GM18511 (cell line): ENCODE measurements at regions not wholly inside any gene's neighbourhood (a gene's known extent, or its start where the extent isn't known, plus 50 kb on each side); places are given as distances from the start of the nearest gene placed in this dataset.

ENCODE experiments used
- ATAC-seq: cut with Tn5 transposase; IDR thresholded peaks from one replicate; pipeline ENCODE4 v1.9.1; 2021; ENCODE audit warnings: mild to moderate bottlenecking, moderate library complexity; ENCODE audit not compliant: unreplicated experiment

DNA sequence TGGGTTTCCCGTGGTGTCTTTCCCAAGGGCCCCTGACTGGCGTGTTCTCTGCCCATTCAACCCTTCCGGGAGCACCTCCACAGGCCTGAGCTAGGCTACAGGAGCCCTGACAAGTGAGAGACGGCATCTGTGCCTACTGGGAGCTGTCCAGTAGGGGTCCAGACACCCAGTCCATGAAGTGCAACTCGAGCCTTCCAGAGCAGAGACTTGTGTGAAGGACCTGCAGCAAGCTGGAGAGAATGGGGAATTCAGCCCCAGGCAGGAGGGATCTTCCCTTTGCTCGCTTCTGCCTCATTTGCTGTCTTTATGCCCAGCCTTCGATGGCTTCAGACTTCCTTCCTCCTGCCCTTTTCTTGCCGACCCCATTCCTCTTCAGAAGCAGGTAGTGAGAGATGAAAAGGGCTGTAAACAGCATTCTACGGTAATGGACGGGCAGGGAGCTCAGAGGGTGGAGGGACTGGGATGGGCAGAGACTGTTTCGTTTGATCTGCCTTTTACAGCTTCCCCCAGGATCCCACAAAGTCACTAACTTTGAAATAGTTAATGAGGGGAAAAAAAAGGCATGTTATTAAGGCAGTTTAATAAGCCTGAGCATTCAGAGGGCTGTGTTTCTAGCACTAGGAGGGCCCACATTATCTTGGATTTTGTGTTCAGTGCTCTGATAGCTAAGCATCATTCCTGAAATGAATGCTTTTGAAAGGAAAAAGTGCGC is 327.6 kb downstream of the FGF9 start:
- ATAC-seq = no peak

DNA sequence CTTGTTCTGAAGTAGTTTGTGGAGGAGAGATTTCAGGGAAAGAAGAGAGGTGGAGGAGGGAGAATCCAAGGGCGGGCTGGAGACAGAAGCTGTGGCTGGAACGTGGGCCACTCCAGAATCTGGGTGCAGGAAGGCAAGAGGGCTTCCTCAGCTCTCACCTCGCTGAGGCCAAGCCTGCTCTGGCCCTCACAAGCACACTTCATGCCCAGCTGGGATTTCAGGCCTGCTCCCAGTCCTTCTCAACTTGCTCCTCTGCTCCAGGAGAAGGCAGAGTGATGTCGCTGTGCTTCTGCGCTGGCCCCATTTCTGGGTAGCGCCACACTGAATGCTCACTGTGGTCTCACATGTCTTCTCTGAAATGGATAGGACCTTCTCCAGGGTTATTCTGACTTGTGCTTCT is 328.8 kb downstream of the FGF9 start:
- no peak for ATAC-seq

DNA sequence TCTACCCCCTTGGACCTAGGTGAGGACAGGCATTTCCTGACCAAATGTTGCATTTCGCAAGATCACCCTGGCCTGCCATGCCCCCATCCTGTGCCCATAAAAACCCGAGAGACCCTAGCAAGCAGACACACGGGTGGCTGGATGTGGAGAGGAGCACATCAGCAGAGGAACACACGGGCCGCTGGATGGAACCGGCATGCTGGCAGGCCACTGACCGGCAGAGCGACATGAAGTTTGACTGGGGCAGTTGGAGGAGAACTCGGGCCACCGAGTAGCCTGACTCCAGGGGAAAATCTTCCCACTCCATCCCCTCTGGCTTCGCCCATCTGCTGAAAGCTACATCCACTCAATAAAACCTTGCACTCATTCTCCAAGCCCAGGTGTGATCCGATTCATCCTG is 329.3 kb downstream of the FGF9 start:
- ATAC-seq = no peak

DNA sequence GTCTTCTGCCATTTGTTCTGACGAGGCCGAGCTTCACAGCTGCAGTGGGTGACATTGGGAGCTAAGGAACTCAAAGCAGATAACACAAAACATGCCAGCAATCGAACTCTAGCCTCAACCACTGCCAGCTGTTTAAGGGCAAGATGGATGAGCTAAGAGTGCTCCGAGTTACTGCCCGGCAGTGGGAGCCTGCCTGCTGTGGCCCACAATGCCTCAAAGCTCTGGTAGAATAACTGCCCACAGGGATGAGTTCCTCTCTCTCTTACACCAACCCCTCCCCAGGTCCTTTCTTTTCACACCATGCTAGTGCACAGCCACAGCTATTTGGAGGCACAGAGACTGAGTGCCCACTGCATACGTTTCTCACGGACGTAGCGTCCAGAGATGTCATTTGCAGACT is 330.5 kb downstream of the FGF9 start:
- no peak for ATAC-seq

DNA sequence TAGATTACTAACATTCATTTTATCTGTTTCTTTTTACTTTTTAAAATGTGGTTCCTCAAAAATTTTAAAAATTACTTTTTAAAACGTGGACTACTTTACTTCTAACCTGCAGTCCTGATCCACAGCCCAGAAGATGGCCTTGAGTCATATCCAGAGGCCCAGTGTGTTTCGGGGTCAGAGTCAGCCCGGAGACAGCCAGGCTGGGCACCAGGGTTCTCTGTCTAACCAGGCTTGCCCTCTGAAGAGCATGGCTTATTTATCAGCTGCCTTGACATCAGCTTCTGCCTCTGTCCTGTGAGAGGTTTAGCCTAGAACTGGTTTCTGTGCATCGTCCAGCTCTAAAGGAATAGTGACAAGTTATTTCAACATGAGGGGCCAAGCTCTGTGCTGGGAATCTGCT is 332.0 kb downstream of the FGF9 start:
- no peak for ATAC-seq

DNA sequence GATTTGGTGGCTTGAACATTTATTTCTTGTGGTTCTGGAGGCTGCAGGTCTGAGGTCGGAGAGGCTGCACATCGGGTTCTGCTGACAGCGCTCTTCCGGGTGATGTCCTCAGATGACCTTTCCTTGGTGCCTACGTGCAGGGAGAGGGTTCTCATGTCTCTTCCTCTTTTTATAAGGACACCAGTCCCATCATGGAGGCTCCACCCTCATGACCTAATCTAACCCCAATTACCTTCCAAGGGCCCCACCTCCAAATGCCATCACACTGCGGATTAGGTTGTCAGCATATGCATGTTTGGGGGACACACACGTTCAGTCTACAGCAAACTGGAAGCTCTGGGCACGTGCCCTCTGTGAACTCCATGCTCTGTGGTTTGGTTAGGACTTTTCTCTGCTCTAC is 338.6 kb downstream of the FGF9 start:
- no peak for ATAC-seq

DNA sequence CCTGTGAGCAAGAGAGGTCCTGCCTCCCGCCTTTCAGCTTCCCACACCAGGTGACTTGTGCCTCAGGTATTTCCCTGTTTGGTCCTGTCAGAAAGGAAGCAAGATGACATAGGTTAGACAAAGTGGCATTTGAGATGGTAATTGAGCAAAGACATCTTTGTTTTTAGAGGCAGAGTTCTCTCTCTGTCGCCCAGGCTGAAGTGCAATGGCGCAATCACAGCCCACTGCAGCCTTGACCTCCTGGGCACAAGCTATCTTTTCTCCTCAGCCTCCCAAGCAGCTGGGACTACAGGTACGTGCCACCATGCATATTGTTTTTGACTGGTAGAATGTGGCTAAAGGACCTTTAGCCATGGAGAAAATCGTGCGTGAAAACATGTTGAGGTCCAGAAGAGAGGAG is 339.1 kb downstream of the FGF9 start:
- no peak for ATAC-seq

DNA sequence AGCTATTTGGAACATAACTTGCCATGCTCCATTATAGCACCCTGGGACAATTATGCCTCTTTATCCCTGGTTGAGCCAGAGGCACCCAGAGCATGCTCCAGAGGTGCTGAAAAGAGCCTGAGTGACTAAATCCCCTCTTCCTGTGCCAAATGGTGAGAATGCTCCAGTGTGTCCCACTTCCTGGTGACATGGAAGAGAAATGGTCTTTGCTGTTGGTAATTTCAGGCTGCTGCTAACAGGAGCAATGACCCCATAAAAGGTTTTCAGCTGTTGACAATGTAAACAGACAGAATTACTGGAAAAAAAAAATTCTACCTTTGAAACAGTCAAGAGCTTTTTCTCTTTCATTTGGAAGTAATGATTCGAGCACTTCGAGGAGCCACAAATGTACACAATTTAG is 341.8 kb downstream of the FGF9 start:
- ATAC-seq = no peak

DNA sequence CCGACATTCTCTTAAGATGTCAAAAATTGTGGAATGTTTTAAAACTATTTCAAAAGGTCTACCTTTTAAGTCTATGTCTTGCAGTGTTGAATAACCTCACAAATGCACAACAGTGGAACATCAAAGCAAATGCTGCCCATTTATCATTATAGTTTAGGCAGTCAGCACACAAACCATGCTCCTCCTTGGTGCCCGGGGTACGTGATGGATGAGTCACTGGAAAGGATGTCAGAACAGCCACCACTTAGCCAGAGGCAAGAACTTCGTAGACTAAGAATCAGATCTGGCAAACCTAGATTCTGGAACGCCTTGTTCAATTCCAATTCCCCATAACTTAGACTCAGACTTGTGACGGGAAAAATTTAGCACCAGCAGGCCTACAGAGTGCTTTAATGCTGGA is 343.6 kb downstream of the FGF9 start:
- ATAC-seq = no peak

DNA sequence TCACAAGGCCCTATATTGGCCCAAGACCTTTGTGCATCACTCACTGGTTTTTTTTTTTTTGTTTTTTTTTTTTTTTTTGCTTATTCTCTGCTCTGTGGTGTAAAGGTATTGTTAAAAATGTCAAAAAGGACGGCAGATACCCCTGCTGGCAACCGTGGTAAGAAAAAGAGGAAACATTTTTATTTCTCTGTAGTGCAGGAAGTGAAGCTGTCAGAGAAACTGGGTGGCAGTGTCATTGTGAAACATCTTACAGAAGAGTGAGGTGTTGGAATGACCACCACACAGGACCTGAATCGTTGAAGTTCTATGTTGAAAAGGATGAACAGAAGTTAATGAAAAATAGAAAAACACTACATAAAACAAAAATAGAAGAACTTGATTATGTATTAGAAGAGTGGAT is 346.4 kb downstream of the FGF9 start:
- ATAC-seq = peak; percentile 99

DNA sequence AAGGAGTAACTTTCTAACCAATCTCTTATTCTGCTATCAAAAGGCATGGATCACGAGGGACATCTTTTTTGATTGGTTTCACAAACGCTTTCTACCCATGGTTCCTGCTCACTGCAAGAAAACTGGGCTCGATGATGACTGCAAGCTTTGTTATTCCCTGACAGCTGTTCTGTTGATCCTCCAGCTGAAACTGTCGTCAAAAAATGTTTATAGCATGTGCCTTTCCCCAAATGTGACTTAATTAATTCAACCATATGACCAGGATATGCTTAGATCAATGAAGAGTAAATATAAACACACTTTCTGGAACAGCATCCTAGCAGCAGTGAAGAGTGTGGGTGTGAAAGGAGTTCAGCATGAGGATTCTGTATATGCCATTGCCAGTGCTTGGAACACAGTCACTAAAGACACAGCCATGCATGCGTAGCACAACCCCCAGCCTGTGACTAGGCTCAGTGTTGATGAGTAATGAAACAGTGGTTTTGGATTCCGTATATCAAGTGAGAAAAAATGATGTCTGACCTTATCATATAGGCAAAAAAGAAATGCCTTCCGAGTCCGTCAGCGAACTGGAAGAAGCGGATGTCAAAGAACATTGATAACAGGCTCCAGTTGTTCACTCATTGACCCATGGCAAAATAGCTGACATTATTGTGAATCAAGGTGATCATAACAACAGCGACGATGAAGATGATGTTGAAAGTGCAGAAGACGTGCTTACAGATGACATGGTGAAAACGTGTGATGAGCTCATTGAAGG is 347.4 kb downstream of the FGF9 start:
- ATAC-seq = no peak

DNA sequence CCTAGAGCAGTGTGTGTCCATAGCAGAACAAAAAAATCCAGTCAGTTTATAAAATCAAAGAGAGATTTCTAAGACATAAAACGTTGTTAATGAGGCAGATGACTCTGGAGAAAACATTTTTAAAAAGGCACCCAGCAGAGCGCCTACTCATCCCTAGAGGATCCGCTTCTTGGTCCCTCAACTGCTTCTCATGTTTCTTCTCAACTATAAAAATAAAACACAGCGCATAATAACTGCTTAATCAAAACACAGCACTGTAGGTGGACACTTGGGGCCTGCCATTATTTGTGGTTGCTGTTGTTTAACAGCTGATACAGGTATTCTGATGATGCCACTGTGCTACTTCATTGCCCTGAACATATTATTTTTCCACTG is 347.9 kb downstream of the FGF9 start:
- ATAC-seq = no peak

DNA sequence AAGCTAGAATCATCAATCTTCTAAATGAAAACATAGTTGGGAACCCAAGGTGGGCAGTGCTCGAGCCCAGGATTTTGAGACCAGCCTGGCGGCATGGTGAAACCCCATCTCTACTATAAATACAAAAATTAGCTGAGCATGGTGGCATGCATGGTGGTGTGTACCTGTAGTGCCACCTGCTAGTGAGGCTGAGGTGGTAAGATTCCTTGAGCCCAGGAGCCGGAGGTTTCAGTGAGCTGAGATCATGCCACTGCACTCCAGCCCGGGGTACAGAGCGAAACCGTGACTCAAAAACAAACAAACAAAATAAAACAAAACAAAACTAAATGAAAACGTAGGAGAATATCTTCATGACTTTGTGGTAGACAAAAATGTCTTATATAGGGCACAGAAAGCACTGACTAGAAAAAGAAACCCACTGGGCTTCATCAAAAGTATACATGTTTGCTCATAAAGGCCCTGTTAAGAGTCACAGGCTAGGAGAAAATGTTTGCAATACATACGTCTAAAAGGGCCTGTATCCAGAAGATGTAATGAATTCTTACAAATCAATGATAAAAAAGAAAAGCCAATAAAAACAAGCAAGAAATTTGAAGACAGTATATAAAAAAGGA is 353.6 kb downstream of the FGF9 start:
- ATAC-seq = no peak

DNA sequence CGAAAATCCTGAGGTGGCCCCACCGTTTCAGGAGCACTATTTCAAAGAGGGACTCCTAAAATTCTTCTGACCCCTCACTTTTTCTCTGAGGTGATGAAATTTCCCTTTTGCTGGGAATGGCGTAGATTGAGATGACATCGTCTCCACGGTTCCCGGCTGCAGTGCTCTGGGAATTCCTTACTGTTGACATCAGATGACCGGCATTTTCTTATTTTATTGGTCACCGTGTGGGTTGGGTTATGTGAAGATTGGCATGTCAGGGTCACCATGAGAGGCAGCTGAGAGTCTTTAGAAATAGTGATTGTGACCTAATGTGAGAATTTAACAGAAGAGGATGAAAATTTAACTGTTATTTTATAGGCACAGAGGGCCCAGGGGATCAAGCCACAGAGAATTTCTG is 356.7 kb downstream of the FGF9 start:
- ATAC-seq = no peak

DNA sequence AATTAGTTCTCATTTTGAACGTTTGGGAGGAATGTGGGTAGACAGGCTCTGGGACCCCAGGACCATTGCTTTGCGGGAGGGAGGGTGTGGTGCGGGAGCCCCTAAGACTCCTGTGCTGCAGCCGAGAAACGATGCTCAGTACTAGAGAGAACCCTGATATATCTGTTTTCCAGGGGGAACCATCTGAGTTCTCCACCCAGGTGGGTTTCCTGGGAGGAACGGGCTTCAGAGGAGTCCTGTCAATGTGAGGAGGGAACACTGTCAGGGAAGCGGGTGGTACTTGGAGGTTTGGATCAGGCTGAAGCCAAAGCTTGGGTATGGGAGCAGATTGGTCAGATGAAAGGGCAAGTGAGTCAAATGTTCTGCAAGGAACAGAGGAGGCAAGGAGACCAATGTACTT is 358.0 kb downstream of the FGF9 start:
- ATAC-seq = no peak

DNA sequence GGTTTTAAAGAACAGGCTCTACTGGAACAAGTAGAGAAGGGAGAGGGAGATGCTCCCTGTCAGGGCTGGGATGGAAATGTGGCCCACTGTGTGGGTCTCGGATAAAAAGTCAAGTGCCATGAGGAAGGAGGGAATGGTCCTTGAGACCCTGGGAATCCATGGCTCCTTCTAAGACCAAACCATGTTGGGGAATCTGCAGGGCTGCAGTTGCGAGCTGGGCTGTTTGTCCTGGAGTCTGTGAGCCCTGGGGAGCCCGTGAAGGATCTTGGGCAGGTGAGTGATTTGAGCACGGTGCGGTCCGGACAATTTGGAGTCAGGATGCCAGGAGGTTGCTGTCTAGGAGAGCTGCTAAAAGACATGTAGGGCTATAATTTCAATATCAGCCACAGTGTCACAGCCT is 359.4 kb downstream of the FGF9 start:
- no peak for ATAC-seq

DNA sequence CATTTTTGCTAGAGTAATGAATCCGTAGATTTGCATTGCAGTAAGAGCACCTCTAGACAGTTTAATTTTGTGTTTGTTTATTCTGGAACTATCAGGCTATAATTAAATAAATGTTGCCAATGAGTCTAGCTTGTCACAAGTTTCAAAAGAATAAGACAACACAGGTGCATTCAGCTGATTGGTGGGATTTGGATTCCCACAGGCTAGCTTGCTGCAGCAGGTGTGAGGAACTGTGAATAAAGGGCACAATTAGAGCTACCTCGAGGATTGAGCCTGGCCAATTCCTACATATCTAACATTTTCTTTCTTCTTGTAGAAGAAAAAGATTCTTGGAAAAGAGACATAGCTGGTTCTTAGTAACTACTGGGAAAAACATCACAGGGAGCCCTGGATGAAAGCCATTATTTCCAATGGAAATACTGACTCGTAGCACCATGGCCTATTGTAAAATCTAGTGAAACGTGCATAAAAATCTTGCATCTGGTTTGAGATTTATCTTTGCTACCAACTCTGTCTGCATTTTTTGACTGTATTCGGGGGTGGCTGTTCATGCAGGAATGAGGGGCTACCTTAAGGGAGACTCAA is 360.9 kb downstream of the FGF9 start:
- no peak for ATAC-seq

DNA sequence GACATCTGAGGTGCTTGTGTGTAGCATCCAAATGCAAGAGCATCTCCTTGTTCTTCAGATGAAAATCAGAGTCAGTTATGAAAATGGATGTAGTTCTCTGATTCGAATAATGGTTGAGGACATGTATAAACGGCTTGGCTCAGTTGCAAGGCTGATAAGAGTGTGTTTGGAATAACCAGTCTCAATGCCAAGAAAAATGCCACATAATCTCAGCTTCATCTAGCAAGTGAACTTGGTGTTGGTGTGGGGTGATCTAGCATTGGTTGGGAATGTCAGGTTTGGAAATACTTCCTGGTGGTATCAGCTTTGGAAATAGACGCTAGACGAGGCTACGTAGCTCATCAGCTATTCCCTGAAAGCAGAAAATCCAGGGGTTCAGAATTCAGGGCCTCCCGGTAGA is 362.0 kb downstream of the FGF9 start:
- no peak for ATAC-seq

DNA sequence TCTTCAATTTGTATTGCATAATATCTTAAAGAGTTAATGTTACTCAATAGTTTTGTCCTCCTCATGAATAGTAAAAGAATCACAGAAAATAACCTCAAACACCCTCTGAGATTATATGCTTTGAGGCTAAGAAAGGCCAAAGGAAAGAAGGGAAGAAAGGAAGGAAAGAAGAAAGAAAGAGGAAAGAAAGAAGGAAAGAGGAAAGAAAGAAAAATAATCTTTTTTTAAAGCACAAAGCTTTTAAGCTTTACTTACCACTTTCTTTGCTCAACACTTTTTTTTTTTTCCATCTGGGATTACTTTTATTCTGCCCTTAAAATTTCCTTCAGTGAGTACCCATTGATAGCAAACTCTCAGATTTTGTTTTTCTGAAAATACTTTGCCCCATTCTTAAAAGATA is 369.1 kb downstream of the FGF9 start:
- no peak for ATAC-seq

DNA sequence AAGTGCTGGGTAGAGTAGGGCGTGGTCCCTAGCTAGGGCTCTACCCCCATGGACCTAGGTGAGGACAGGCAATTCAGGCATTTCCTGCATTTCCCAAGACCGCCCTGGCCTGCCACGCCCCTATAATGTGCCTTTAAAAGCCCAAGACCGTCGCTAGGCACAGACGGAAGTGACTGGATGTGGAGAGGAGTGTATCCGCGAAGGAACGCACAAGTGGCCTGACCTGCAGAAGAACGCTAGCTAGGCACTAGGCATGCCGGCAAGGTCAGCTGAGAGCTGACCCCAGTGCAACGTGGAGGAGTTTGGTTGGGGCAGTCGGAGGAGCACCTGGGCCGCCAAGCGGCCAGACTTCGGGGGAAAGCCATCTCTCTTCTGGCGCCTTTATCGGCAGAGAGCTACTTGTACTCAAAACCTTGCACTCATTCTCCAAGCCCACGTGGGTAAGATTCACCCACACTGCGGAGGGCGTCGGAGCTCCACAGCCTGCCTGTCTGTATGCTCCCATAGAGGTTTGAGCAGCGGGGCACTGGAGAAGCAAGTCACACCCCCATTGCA is 370.0 kb downstream of the FGF9 start:
- no peak for ATAC-seq

DNA sequence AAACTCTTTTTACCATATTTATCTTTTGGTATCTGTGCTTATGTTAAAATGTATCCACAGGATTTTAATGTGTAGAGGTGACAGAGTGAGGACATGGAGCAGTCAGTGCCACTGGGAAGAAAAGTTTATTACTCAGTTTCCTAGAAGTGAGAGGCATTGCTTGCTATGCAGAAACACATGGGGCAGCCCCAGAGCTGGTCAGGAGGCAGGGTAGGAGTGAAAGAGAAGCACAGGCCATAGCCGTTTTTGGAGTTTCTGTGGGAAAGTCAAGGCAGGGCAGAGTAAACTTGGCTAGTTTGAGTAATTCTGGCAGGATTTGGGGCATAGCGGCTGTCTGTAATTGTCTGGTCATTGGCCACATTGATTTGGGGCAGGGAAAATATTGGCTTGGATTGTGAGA is 370.9 kb downstream of the FGF9 start:
- no peak for ATAC-seq
